ENCODE measurements at regions not wholly inside any gene's neighbourhood (a gene's known extent, or its start where the extent isn't known, plus 50 kb on each side); places are given as distances from the start of the nearest gene placed in this dataset.

GRCh38 chr4:85268188-85268587 is 206.8 kb upstream of the ARHGAP24 start:
- no peak for TF ChIP-seq POLR2A (IDR thresholded peaks at IDR 0.05)
- TF ChIP-seq CTCF (IDR thresholded peaks at IDR 0.05) = no peak
